ENCODE measurements at regions not wholly inside any gene's neighbourhood (a gene's known extent, or its start where the extent isn't known, plus 50 kb on each side); places are given as distances from the start of the nearest gene placed in this dataset.

DNA sequence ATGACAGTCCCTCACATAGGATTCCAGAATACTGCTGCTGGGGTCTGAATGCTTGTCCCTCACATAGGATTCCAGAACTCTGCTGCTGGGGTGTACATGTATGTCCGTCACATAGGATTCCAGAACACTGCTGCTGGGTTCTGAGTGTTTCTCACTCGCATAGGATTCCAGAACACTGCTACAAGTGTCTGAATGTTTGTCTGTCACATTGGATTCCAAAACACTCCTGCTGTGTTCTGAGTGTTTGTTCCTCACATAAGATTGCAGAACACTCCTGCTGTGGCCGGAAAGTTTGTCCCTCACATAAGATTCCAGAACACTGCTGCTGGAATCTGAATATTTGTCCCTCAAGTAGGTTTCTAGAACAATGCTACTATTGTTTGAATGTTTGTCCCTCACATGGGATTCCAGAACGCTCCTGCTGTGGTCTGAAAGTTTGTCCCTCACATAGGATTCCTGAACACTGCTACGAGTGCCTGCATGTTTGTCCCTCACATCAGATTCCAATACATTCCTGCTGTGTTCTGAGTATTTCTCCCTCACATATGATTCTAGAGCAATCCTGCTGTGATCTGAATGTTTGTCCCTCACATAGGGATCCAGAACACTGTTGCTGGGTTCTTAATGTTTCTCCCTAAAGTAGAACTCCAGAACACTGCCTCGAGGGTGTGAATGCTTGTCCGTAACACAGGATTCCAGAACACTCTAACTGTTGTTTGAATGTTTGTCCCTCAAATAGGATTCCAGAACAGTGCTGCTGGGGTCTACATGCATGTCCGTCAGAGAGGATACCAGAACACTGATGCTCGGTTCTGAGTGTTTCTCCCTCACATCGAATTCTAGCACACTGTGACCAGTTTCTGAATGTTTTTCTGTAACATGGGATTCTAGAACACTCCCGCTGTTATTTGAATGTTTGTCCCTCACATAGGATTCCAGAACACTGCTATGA is 200.4 kb downstream of the FOXD4L6 start:
- ATAC-seq, result no peak
- Mint-ChIP-seq H3K4me3 (no peak overlapping the region), H3K4me1 (no peaks in the 10 kb centered on the region), H3K27ac (no peak overlapping the region), H3K27me3 (ENCODE audit: low read depth in 2 of 2) (peaks cover 0 to 2% of the 10 kb centered on the region in 2 donors), H3K36me3 (peaks cover 77% of the 10 kb centered on the region), H3K9me3 (peaks cover 32 to 44% of the 10 kb centered on the region in 2 donors)
- TF ChIP-seq, protein P1, sequence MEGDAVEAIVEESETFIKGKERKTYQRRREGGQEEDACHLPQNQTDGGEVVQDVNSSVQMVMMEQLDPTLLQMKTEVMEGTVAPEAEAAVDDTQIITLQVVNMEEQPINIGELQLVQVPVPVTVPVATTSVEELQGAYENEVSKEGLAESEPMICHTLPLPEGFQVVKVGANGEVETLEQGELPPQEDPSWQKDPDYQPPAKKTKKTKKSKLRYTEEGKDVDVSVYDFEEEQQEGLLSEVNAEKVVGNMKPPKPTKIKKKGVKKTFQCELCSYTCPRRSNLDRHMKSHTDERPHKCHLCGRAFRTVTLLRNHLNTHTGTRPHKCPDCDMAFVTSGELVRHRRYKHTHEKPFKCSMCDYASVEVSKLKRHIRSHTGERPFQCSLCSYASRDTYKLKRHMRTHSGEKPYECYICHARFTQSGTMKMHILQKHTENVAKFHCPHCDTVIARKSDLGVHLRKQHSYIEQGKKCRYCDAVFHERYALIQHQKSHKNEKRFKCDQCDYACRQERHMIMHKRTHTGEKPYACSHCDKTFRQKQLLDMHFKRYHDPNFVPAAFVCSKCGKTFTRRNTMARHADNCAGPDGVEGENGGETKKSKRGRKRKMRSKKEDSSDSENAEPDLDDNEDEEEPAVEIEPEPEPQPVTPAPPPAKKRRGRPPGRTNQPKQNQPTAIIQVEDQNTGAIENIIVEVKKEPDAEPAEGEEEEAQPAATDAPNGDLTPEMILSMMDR (IDR thresholded peaks at IDR 0.05), result no peak
- Histone ChIP-seq H3K27ac (ENCODE audit: low read length) (no peak overlapping the region), H3K9me3 (ENCODE audit: control insufficient read depth, insufficient read depth, low read length) (peaks cover 76% of the 10 kb centered on the region), H3K4me3 (ENCODE audit: low read length) (no peak overlapping the region), H3K27me3 (ENCODE audit: control insufficient read depth, insufficient read depth, low read length) (no peaks in the 10 kb centered on the region), H3K4me1 (ENCODE audit: control insufficient read depth, insufficient read depth, low read length) (no peaks in the 10 kb centered on the region), H3K36me3 (ENCODE audit: control insufficient read depth, insufficient read depth, low read length) (no peaks in the 10 kb centered on the region)
- no peak for DNase-seq
- intact Hi-C loops (cut with micrococcal nuclease), result no loop called here
- 71% methylated on average over 11 of the region's 11 CpGs for WGBS (ENCODE audit: insufficient coverage)

DNA sequence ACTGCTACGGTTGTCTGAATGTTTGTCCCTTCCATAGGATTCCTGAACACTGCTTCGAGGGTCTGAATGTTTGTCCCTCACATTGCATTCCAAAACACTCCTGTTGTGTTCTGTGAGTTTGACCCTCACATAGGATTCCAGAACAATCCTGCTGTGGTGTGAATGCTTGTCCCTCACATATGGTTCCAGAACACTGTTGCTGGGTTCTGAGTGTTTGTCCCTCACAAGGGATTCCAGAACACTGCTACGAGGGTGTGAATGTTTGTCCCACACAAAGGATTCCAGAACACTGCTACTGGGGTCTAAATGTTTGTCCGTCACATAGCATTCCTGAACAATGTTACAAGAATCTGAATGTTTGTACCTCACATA is 201.2 kb downstream of the FOXD4L6 start:
- peaks cover 34 to 49% of the 10 kb centered on the region in 2 donors for H3K9me3 Mint-ChIP-seq
- 75% methylated on average over 4 of the region's 4 CpGs for WGBS (ENCODE audit: insufficient coverage)
- no peaks in the 10 kb centered on the region for H3K36me3 ChIP-seq (ENCODE audit: control insufficient read depth, insufficient read depth, low read length)
- ATAC-seq, result no peak
- TF ChIP-seq, protein P1 (IDR thresholded peaks at IDR 0.05), result no peak
- H3K27ac Mint-ChIP-seq, result no peak overlapping the region
- no peaks in the 10 kb centered on the region for H3K4me1 Mint-ChIP-seq
- intact Hi-C loops (cut with micrococcal nuclease), result no loop called here
- peaks cover 80% of the 10 kb centered on the region for H3K9me3 ChIP-seq (ENCODE audit: control insufficient read depth, insufficient read depth, low read length)
- no peak overlapping the region for H3K27ac ChIP-seq (ENCODE audit: low read length)
- H3K4me1 ChIP-seq (ENCODE audit: control insufficient read depth, insufficient read depth, low read length), result no peaks in the 10 kb centered on the region
- DNase-seq, result no peak
- peaks cover 82% of the 10 kb centered on the region for H3K36me3 Mint-ChIP-seq
- H3K4me3 ChIP-seq (ENCODE audit: low read length), result no peak overlapping the region
- no peak overlapping the region for H3K4me3 Mint-ChIP-seq
- H3K27me3 Mint-ChIP-seq (ENCODE audit: low read depth in 2 of 2), result peaks cover 0 to 2% of the 10 kb centered on the region in 2 donors
- no peaks in the 10 kb centered on the region for H3K27me3 ChIP-seq (ENCODE audit: control insufficient read depth, insufficient read depth, low read length)

DNA sequence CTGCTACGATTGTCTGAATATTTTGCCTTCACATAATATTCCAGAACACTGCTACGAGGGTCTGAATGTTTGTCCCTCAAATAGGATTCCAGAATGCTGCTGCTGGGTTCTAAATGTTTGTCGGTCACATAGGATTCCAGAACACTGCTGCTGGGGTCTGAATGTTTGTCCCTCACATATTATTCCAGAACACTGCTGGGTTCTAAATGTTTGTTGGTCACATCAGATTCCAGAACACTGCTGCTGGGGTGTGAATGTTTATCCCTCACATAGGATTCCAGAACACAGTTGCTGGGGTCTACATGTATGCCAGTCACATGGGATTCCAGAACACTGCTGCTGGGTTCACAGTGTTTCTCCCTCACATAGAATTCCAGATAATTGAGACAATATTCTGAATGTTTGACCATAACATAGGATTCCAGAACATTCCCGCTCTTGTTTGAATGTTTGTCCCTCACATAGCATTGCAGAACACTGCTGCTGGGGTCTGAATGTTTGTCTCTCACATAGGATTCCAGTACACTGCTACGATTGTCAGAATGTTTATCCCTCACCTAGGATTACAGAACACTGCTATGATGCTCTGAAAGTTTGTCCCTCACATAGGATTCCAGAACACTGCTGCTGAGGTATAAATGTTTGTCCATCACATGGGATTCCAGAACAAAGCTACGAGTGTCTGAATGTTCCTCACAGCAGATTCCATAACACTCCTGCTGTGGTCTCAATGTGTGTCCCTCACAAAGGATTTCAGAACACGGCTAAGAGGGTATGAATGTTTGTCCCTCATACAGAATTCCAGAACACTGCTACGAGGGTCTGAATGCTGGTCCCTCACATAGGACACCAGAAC is 201.8 kb downstream of the FOXD4L6 start:
- Histone ChIP-seq H3K9me3 (ENCODE audit: control insufficient read depth, insufficient read depth, low read length) (peaks cover 80% of the 10 kb centered on the region), H3K36me3 (ENCODE audit: control insufficient read depth, insufficient read depth, low read length) (no peaks in the 10 kb centered on the region), H3K4me3 (ENCODE audit: low read length) (no peak overlapping the region), H3K4me1 (ENCODE audit: control insufficient read depth, insufficient read depth, low read length) (no peaks in the 10 kb centered on the region), H3K27ac (ENCODE audit: low read length) (no peak overlapping the region), H3K27me3 (ENCODE audit: control insufficient read depth, insufficient read depth, low read length) (no peaks in the 10 kb centered on the region)
- intact Hi-C loops (cut with micrococcal nuclease), result no loop called here
- ATAC-seq, result no peak
- peaks cover 75% of the 10 kb centered on the region for H3K36me3 Mint-ChIP-seq
- H3K9me3 Mint-ChIP-seq, result peaks cover 30 to 47% of the 10 kb centered on the region in 2 donors
- no peak overlapping the region for H3K27ac Mint-ChIP-seq
- no peaks in the 10 kb centered on the region for H3K4me1 Mint-ChIP-seq
- H3K27me3 Mint-ChIP-seq (ENCODE audit: low read depth in 2 of 2), result peaks cover 0 to 2% of the 10 kb centered on the region in 2 donors
- DNase-seq, result no peak
- TF ChIP-seq, protein P1 (IDR thresholded peaks at IDR 0.05), result no peak
- 66% methylated on average over 8 of the region's 8 CpGs for WGBS (ENCODE audit: insufficient coverage)
- no peak overlapping the region for H3K4me3 Mint-ChIP-seq
